ENCODE measurements at regions not wholly inside any gene's neighbourhood (a gene's known extent, or its start where the extent isn't known, plus 50 kb on each side); places are given as distances from the start of the nearest gene placed in this dataset.

DNA sequence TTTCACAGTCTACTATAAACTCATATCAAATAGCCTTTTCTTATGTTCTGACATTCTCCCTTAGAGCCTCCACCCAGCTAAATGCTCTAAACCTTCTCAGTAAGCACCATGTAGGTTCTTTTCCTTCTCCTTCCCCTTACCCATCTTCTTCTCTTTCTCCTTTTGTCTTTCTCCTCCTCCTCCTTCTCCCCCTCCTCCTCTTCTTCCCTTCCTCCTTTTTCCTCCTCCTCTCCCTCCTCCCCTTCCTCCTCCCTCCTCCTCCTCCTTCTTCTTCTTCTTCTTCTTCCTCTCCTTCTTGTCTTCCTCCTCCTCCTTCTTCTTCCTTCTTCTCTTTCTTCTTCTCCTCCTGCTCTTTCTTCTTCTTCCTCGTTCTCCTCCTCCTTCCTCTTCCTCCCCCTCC, 85.2 kb upstream of the KCNAB1 start:
- Mint-ChIP-seq H3K4me3 (no peak overlapping the region), H3K4me1 (ENCODE audit: low read depth) (no peaks in the 10 kb centered on the region), H3K36me3 (ENCODE audit: low read depth) (no peaks in the 10 kb centered on the region), H3K27ac (no peak overlapping the region), H3K27me3 (peaks cover 5% of the 10 kb centered on the region), H3K9me3 (no peaks in the 10 kb centered on the region)
- no peak for ATAC-seq (ENCODE audit: poor library complexity)
- Histone ChIP-seq H3K27ac (ENCODE audit: low read depth in 1 of 2, low read length in 2 of 2) (no peak overlapping the region), H3K4me3 (ENCODE audit: low read length) (no peak overlapping the region), H3K36me3 (ENCODE audit: insufficient read depth, low read length) (no peaks in the 10 kb centered on the region), H3K9me3 (ENCODE audit: control insufficient read depth in 1 of 2, insufficient read depth in 1 of 2, low read length in 2 of 2) (no peaks in the 10 kb centered on the region), H3K27me3 (ENCODE audit: control insufficient read depth in 1 of 2, insufficient read depth in 2 of 2, low read length in 2 of 2) (no peaks in the 10 kb centered on the region), H3K4me1 (ENCODE audit: insufficient read depth, low read length) (no peaks in the 10 kb centered on the region)
- intact Hi-C loops (cut with DNase I, micrococcal nuclease): no loop called here
- CTCF ChIA-PET: no interaction called here
- POLR2A ChIA-PET: no interaction called here
- TF ChIP-seq, protein P1, sequence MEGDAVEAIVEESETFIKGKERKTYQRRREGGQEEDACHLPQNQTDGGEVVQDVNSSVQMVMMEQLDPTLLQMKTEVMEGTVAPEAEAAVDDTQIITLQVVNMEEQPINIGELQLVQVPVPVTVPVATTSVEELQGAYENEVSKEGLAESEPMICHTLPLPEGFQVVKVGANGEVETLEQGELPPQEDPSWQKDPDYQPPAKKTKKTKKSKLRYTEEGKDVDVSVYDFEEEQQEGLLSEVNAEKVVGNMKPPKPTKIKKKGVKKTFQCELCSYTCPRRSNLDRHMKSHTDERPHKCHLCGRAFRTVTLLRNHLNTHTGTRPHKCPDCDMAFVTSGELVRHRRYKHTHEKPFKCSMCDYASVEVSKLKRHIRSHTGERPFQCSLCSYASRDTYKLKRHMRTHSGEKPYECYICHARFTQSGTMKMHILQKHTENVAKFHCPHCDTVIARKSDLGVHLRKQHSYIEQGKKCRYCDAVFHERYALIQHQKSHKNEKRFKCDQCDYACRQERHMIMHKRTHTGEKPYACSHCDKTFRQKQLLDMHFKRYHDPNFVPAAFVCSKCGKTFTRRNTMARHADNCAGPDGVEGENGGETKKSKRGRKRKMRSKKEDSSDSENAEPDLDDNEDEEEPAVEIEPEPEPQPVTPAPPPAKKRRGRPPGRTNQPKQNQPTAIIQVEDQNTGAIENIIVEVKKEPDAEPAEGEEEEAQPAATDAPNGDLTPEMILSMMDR (IDR thresholded peaks at IDR 0.05): no peak
- DNase-seq: no peak

GRCh38 chr3:156036258-156037053, 83.9 kb upstream of the KCNAB1 start:
- Histone ChIP-seq H3K27me3 (ENCODE audit: control insufficient read depth in 1 of 2, insufficient read depth in 2 of 2, low read length in 2 of 2) (no peaks in the 10 kb centered on the region), H3K4me1 (ENCODE audit: insufficient read depth, low read length) (no peaks in the 10 kb centered on the region), H3K36me3 (ENCODE audit: insufficient read depth, low read length) (no peaks in the 10 kb centered on the region), H3K9me3 (ENCODE audit: control insufficient read depth in 1 of 2, insufficient read depth in 1 of 2, low read length in 2 of 2) (no peaks in the 10 kb centered on the region), H3K27ac (ENCODE audit: low read depth in 1 of 2, low read length in 2 of 2) (no peak overlapping the region), H3K4me3 (ENCODE audit: low read length) (no peak overlapping the region)
- H3K27me3 Mint-ChIP-seq: no peaks in the 10 kb centered on the region
- intact Hi-C loops (cut with DNase I, micrococcal nuclease): no loop called here
- ATAC-seq (ENCODE audit: poor library complexity): no peak
- H3K4me1 Mint-ChIP-seq (ENCODE audit: low read depth): no peaks in the 10 kb centered on the region
- no peak for DNase-seq
- H3K9me3 Mint-ChIP-seq: no peaks in the 10 kb centered on the region
- POLR2A ChIA-PET: no interaction called here
- H3K36me3 Mint-ChIP-seq (ENCODE audit: low read depth): no peaks in the 10 kb centered on the region
- CTCF ChIA-PET: no interaction called here
- TF ChIP-seq, protein P1 (IDR thresholded peaks at IDR 0.05): no peak
- H3K4me3 Mint-ChIP-seq: no peak overlapping the region
- H3K27ac Mint-ChIP-seq: no peak overlapping the region

DNA sequence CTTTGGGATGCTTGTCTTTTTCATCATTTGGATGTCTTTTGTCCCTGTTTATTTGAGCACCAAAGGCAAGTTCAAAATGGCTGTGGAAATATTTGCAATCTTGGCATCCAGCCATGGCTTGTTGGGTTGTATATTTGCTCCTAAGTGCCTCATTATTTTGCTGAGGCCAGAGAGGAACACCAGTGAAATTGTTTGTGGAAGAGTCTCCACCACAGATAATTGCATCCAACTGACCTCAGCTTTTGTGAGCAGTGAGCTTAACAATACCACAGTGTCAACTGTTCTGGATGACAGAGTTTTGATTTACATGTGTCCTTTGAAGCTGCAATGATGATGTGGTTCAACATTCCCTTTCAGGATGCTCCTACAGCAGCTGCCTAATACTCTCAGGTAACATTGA, 83.0 kb upstream of the KCNAB1 start:
- no peaks in the 10 kb centered on the region for H3K27me3 Mint-ChIP-seq
- ATAC-seq (ENCODE audit: poor library complexity) (no peak), DNase-seq (no peak)
- Histone ChIP-seq H3K36me3 (ENCODE audit: insufficient read depth, low read length) (no peaks in the 10 kb centered on the region), H3K27ac (ENCODE audit: low read depth in 1 of 2, low read length in 2 of 2) (no peak overlapping the region), H3K27me3 (ENCODE audit: control insufficient read depth in 1 of 2, insufficient read depth in 2 of 2, low read length in 2 of 2) (no peaks in the 10 kb centered on the region), H3K4me3 (ENCODE audit: low read length) (no peak overlapping the region), H3K9me3 (ENCODE audit: control insufficient read depth in 1 of 2, insufficient read depth in 1 of 2, low read length in 2 of 2) (no peaks in the 10 kb centered on the region), H3K4me1 (ENCODE audit: insufficient read depth, low read length) (no peaks in the 10 kb centered on the region)
- no peak overlapping the region for H3K27ac Mint-ChIP-seq
- CTCF ChIA-PET: no interaction called here
- no peaks in the 10 kb centered on the region for H3K9me3 Mint-ChIP-seq
- POLR2A ChIA-PET: no interaction called here
- intact Hi-C loops (cut with DNase I, micrococcal nuclease): no loop called here
- H3K4me1 Mint-ChIP-seq (ENCODE audit: low read depth): no peaks in the 10 kb centered on the region
- TF ChIP-seq, protein P1 (IDR thresholded peaks at IDR 0.05): no peak
- H3K4me3 Mint-ChIP-seq: no peak overlapping the region
- no peaks in the 10 kb centered on the region for H3K36me3 Mint-ChIP-seq (ENCODE audit: low read depth)

All from CD4-positive, alpha-beta T cell (primary cell).